ENCODE measurements at regions not wholly inside any gene's neighbourhood (a gene's known extent, or its start where the extent isn't known, plus 50 kb on each side); places are given as distances from the start of the nearest gene placed in this dataset.
"Not testable (repeated sequence)": the region's sequence is repeated elsewhere in the genome, so short reads cannot be mapped to it uniquely, and the experiment has no call there.

DNA sequence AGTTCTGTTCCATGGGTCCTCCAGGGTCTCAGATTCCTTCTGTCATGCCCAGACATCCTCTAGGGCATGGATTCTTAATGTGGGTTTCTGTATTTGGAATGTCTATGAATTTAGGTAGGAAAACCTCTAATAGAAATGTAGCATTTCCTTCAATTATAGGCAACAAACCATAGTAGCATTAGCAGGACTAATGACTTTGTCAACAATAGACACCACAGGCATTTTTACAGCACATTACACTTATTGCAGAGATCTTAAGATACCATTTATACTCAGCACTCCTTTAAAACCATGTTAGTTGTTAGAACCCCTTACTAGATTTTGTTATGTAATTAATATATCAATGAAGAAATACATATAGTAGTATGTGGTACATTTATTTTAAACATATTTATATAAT, 77.8 kb upstream of the TBC1D5 start:
- DNase-seq: no peak

DNA sequence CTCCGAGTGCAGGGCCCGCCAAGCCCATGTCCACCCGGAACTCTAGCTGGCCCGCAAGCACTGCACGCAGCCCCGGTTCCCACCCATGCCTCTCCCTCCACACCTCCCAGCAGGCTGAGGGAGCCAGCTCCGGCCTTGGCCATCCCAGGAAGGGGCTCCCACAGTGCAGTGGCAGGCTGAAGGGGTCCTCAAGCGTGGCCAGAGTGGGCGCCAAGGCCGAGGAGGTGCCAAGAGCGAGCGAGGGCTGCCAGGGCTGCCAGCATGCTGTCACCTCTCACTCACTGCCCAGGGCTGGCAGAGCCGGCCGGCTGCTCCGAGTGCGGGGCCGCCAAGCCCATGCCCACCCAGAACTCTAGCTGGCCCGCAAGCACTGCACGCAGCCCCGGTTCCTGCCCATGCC, 75.5 kb upstream of the TBC1D5 start:
- not testable (repeated sequence) for DNase-seq

GRCh38 chr3:17817545-17817944, 75.1 kb upstream of the TBC1D5 start:
- DNase-seq: no peak

DNA sequence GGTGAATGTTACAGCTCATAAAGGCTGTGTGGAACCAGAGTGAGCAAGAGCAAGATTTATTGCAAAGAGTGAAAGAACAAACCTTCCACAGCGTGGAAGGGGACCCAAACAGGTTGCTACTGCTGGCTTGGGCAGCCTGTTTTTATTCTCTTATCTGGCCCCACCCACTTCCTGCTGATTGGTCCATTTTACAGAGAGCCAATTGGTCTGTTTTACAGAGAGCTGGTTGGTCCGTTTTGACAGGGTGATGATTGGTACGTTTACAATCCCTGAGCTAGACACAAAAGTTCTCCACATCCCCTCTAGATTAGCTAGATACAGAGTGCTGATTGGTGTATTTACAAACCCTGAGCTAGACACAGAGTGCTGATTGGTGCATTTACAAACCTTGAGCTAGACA, 74.4 kb upstream of the TBC1D5 start:
- DNase-seq: not testable (repeated sequence)

GRCh38 chr3:17812328-17812727, 69.9 kb upstream of the TBC1D5 start:
- DNase-seq: not testable (repeated sequence)

- DNase-seq: no peak
Measured at GRCh38 chr3:17811646-17812045, 69.2 kb upstream of the TBC1D5 start.

DNA sequence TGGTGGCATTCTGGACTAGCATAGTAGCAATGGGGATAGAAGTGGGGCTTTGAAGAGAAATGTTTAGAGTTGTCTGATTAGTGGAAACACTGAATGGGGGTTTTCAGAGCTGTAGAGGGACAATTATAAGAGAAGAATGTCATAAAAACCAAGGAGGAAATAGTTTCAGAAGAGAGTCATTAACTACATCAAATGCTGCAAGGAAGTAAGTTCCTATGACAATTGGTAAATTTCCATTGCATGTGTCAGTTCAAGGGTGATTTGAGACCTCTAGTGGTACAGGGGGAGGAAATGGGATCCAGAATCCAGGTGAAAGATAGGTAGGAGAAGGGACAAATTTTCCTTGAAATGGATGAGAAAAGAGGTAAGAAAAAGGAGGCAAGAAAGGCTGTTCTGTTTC, 68.3 kb upstream of the TBC1D5 start:
- no peak for DNase-seq

DNA sequence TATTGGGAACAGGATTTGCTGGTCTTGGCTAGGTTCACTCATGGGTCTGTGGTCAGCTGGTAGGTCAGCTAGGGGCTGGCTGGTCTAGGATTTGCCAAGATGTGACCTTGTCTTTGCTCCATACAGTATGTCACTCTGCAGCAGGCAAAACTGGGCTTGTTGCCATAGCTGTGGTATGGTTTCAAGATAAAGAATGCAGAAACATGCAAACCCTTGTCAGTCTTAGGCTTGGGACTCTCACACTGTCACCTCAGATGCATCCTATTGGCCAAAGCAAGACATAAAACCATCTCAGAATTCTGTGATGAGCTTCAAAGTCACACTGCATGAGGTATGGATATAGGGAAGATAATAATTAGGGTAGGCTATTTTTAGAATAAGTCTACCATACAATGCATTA, 66.6 kb upstream of the TBC1D5 start:
- no peak for DNase-seq

DNA sequence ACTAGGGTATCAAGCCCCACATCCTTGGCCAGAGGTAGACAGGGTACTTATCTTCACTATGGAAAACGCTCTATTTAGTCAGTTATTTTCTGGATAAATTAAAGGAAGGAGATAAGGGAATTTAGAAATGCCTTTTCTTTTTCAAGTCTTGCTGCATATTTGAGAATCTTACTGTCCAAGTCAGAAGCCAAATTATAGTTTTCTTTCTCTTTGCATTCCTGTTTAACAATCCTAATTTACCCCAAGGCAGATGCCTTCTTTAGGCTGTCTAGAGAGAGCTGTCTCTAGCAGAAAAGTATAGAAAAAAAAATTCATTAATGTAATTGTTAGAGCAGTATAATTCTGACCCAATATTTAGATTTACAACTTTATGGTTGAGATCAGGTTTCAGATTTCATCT, 64.4 kb upstream of the TBC1D5 start:
- no peak for DNase-seq

DNA sequence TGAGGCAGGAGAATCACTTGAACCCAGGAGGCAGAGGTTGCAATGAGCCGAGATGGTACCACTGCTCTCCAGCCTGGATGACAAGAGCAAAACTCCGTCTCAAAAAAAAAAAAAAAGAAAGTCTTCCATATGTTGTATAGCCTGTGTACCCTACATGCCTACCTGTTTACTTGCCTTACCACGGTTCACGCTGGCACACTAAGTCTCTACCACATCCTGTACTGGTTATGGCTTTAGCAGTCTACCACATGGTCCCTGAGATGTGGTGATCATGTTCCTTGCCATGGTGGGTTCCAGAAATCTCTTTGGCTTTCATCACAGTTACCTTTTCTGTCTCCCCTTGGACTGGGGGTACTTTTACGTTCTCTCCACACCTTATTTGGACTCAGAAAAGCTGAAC, 63.8 kb upstream of the TBC1D5 start:
- DNase-seq: no peak

DNA sequence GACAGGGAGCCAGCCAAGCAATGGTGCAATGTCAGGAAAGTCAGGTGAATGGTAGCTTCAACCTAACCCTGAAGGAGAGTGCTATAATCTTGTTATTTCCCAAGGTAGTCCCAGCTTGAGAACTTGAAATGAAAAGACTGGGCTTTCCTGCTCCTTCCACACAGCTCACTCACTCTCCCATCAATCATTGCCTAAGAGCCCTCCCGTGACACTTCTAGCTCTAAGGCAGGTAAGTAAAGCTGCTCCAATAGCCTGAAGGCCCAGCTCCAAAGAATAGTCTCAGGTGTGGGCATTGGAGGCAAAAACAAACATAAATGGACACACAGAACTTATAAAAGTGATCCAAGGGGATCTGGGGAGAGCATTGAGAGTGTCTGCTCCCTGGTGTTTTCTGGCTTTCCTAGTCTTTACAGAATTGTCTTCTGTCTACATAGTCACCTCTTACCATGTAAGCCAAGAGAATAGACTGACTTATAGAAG, 63.1 kb upstream of the TBC1D5 start:
- DNase-seq: no peak

DNA sequence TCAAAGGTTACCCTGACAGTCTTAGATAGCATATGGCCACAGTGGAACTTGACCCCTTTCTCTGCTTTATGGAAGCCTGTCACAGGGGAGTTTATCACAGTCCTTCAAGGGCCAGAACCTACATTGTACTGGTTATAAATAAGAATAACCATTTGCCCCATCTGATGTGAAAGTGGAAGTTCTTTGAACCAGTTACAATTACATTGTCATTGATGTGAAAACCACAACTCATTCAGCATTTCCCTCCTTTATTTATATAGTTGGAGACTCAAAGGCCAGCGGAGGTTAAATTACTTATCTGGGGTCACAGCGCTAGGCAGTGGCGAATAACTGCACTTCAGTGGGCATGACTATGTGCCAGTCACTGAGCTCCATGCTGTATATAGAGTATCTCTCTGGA, 60.5 kb upstream of the TBC1D5 start:
- DNase-seq: no peak

DNA sequence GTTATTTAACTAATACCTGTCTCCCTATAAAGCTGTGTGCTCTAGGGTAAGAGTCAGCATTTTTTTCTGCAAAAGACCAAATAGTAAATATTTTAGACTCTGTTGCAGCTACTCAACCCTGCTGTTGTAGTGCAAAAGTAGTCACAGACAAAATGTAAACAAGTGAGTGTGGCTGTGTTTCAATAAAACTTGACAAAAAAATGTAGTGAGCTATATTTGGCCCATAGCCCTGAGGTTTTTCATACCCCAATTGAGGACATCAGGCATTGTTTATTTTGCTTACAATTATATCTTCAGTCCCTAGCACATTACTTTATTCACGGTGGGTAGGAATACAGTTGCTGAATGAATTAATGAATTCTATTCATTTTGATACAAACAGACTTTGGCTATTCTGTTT, 58.7 kb upstream of the TBC1D5 start:
- DNase-seq: no peak

GRCh38 chr3:17800232-17800631, 57.8 kb upstream of the TBC1D5 start:
- DNase-seq: no peak

DNA sequence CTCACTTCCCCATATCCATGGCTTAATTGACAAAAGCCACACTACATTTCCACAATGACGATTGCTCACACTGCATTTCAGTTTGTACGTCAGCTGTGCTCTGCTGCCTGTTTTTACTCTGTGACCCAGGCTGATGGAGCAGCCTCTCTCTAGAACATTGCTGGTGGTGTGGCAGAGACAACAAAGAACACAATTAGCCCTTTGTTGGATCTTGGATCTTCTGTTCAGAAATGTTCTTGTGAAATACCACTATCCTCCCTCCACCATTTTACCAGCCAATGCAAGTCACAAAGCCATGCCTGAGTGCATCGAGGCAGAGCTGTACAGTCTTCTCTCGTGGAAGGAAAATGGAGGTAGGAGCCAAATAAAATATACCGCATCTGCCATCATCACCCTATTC, 56.9 kb upstream of the TBC1D5 start:
- no peak for DNase-seq

DNA sequence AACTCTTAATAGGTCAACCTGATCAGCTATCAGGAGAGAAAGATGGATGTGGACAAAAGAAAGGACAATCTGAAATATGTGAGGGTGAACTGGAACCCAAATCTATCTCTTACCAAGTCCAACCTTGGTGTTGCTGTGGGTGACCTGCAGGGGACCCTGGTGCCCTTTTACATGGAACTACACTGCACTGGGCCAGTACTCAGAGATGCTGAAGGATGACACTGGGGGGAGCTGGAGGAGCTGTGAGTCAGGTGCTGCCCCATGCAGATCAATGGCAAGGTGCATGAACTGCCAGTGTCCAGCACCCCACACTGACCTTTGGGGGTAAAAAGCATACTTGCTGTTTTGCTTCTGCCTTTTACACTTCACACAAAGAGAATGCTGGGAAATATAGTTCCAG, 55.6 kb upstream of the TBC1D5 start:
- no peak for DNase-seq

DNA sequence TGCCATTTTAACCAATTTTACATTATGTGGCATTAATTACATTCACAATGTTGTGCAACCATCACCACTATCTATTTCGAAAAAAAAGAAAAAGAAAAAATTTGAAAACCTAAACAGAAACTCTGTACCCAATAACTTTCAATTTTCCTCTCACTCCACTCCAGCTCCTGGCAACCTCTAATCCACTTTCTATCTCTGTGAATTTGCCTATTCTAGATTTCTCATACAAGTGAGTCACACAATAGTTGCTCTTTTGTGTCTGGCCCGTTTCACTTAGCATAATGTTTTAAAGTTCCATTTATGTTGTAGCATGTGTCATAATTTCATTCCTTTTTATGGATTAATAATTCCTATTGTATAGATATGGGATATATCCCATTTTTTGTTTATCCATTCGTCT, 53.3 kb upstream of the TBC1D5 start:
- DNase-seq: no peak

DNA sequence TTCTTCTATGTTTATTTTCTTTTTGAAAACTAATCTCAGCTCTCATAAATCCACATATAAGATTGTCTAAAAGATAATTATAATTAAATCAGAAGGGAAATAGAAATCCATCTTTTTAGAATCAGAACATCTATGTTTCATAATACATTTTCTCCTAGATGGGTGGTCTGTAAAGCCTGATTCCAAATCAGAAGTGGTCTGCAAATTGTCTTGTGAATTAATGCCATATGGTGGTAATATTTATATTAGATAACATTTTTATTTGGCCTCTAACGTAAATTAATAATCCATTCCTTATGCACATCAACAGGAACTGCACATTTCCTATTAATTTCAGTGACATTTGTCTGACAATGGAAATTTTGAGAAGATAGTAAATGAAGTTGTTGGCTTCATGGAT, 52.8 kb upstream of the TBC1D5 start:
- no peak for DNase-seq

DNA sequence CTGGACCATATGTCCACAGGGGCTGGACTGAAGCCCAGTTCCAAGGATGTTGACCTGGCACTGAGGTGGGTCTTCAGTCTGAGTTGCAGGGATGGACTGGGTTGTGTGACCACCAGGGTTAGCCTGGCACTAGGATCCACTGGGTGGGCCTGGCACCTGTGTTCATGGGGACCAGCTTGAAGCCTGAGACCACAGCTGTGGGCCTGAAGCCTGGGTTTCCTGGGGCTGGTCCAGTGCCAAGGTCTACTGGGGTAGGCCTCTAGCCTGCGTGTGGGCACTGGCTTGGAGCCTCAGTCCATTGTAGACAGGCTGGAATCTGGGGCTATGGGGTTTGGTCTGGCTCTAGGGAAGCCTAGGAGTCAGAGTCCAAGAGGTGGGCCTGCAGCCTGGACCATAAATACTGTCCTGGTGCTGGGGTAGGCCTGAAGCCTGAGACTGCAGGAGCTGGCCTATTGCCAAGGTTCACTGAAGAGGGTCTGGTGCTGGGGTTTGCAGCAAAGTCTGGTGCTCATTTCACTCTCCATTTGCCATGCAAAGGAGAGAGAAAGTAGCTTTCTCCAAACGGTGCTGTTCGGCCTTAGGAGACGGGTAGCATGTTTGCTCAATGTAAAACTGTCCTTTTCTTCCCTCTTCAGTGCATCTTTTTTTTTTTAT, 51.2 kb upstream of the TBC1D5 start:
- DNase-seq: no peak
